ENCODE measurements at regions not wholly inside any gene's neighbourhood (a gene's known extent, or its start where the extent isn't known, plus 50 kb on each side); places are given as distances from the start of the nearest gene placed in this dataset.

- Mint-ChIP-seq H3K27me3 (no peaks in the 10 kb centered on the region), H3K36me3 (no peaks in the 10 kb centered on the region), H3K27ac (no peak overlapping the region), H3K9me3 (no peaks in the 10 kb centered on the region), H3K4me3 (no peak overlapping the region), H3K4me1 (no peaks in the 10 kb centered on the region)
Observed at GRCh38 chr12:28938581-28939235, 210.4 kb upstream of the FAR2 start.

GRCh38 chr12:28939427-28939826 lies 209.7 kb upstream of the FAR2 start:
- H3K9me3 Mint-ChIP-seq = no peaks in the 10 kb centered on the region
- H3K27ac Mint-ChIP-seq = no peak overlapping the region
- no peaks in the 10 kb centered on the region for H3K36me3 Mint-ChIP-seq
- no peak overlapping the region for H3K4me3 Mint-ChIP-seq
- no peaks in the 10 kb centered on the region for H3K4me1 Mint-ChIP-seq
- no peaks in the 10 kb centered on the region for H3K27me3 Mint-ChIP-seq

- Mint-ChIP-seq H3K36me3 (no peaks in the 10 kb centered on the region), H3K4me3 (no peak overlapping the region), H3K27ac (no peak overlapping the region), H3K4me1 (no peaks in the 10 kb centered on the region), H3K9me3 (no peaks in the 10 kb centered on the region), H3K27me3 (no peaks in the 10 kb centered on the region)
Observed at GRCh38 chr12:28941248-28941647, 207.8 kb upstream of the FAR2 start.

- H3K4me3 Mint-ChIP-seq = no peak overlapping the region
- no peaks in the 10 kb centered on the region for H3K36me3 Mint-ChIP-seq
- H3K9me3 Mint-ChIP-seq = no peaks in the 10 kb centered on the region
- no peaks in the 10 kb centered on the region for H3K4me1 Mint-ChIP-seq
- no peak overlapping the region for H3K27ac Mint-ChIP-seq
- H3K27me3 Mint-ChIP-seq = peaks cover 4% of the 10 kb centered on the region
Observed at GRCh38 chr12:28946361-28946760, 202.7 kb upstream of the FAR2 start.

GRCh38 chr12:28948685-28949084 lies 200.4 kb upstream of the FAR2 start:
- Mint-ChIP-seq H3K27me3 (peaks cover 4% of the 10 kb centered on the region), H3K36me3 (no peaks in the 10 kb centered on the region), H3K27ac (no peak overlapping the region), H3K9me3 (no peaks in the 10 kb centered on the region), H3K4me1 (no peaks in the 10 kb centered on the region), H3K4me3 (no peak overlapping the region)

GRCh38 chr12:28949184-28949583 lies 199.9 kb upstream of the FAR2 start:
- H3K9me3 Mint-ChIP-seq = no peaks in the 10 kb centered on the region
- H3K27ac Mint-ChIP-seq = no peak overlapping the region
- H3K4me3 Mint-ChIP-seq = no peak overlapping the region
- peaks cover 4% of the 10 kb centered on the region for H3K27me3 Mint-ChIP-seq
- no peaks in the 10 kb centered on the region for H3K36me3 Mint-ChIP-seq
- no peaks in the 10 kb centered on the region for H3K4me1 Mint-ChIP-seq

- Mint-ChIP-seq H3K36me3 (no peaks in the 10 kb centered on the region), H3K9me3 (no peaks in the 10 kb centered on the region), H3K4me3 (no peak overlapping the region), H3K27ac (no peak overlapping the region), H3K4me1 (no peaks in the 10 kb centered on the region), H3K27me3 (peaks cover 4% of the 10 kb centered on the region)
Observed at GRCh38 chr12:28950049-28950448, 199.0 kb upstream of the FAR2 start.

- Mint-ChIP-seq H3K27me3 (peaks cover 3% of the 10 kb centered on the region), H3K9me3 (no peaks in the 10 kb centered on the region), H3K27ac (no peak overlapping the region), H3K4me3 (no peak overlapping the region), H3K36me3 (no peaks in the 10 kb centered on the region), H3K4me1 (no peaks in the 10 kb centered on the region)
Observed at GRCh38 chr12:28951935-28952334, 197.1 kb upstream of the FAR2 start.

GRCh38 chr12:28954333-28954732 lies 194.7 kb upstream of the FAR2 start:
- H3K27me3 Mint-ChIP-seq = no peaks in the 10 kb centered on the region
- H3K4me1 Mint-ChIP-seq = no peaks in the 10 kb centered on the region
- no peak overlapping the region for H3K27ac Mint-ChIP-seq
- no peaks in the 10 kb centered on the region for H3K9me3 Mint-ChIP-seq
- no peak overlapping the region for H3K4me3 Mint-ChIP-seq
- no peaks in the 10 kb centered on the region for H3K36me3 Mint-ChIP-seq

GRCh38 chr12:28955491-28955890 lies 193.6 kb upstream of the FAR2 start:
- Mint-ChIP-seq H3K27ac (no peak overlapping the region), H3K9me3 (no peaks in the 10 kb centered on the region), H3K4me1 (no peaks in the 10 kb centered on the region), H3K36me3 (no peaks in the 10 kb centered on the region), H3K4me3 (no peak overlapping the region), H3K27me3 (no peaks in the 10 kb centered on the region)

- H3K27me3 Mint-ChIP-seq = no peaks in the 10 kb centered on the region
Observed at GRCh38 chr12:28955931-28956330, 193.1 kb upstream of the FAR2 start.

GRCh38 chr12:28958553-28959195 lies 190.4 kb upstream of the FAR2 start:
- Mint-ChIP-seq H3K27me3 (peaks cover 3% of the 10 kb centered on the region), H3K4me1 (no peaks in the 10 kb centered on the region), H3K36me3 (no peaks in the 10 kb centered on the region), H3K27ac (no peak overlapping the region), H3K9me3 (no peaks in the 10 kb centered on the region), H3K4me3 (no peak overlapping the region)

More at GRCh38 chr12:28955931-28956330, 193.1 kb upstream of the FAR2 start:
- no peak overlapping the region for H3K27ac Mint-ChIP-seq
- no peaks in the 10 kb centered on the region for H3K9me3 Mint-ChIP-seq
- H3K4me3 Mint-ChIP-seq = no peak overlapping the region
- no peaks in the 10 kb centered on the region for H3K36me3 Mint-ChIP-seq
- H3K4me1 Mint-ChIP-seq = no peaks in the 10 kb centered on the region

GRCh38 chr12:28961948-28962384 lies 187.1 kb upstream of the FAR2 start:
- H3K27ac Mint-ChIP-seq = no peak overlapping the region

GRCh38 chr12:28963554-28963953 lies 185.5 kb upstream of the FAR2 start:
- no peaks in the 10 kb centered on the region for H3K36me3 Mint-ChIP-seq
- H3K9me3 Mint-ChIP-seq = no peaks in the 10 kb centered on the region
- H3K4me1 Mint-ChIP-seq = no peaks in the 10 kb centered on the region
- H3K27ac Mint-ChIP-seq = no peak overlapping the region
- no peak overlapping the region for H3K4me3 Mint-ChIP-seq
- H3K27me3 Mint-ChIP-seq = peaks cover 7% of the 10 kb centered on the region

More at GRCh38 chr12:28961948-28962384, 187.1 kb upstream of the FAR2 start:
- peaks cover 7% of the 10 kb centered on the region for H3K27me3 Mint-ChIP-seq
- no peak overlapping the region for H3K4me3 Mint-ChIP-seq
- no peaks in the 10 kb centered on the region for H3K9me3 Mint-ChIP-seq
- no peaks in the 10 kb centered on the region for H3K4me1 Mint-ChIP-seq
- H3K36me3 Mint-ChIP-seq = no peaks in the 10 kb centered on the region

GRCh38 chr12:28966046-28966780 lies 182.9 kb upstream of the FAR2 start:
- no peaks in the 10 kb centered on the region for H3K9me3 Mint-ChIP-seq
- no peak overlapping the region for H3K4me3 Mint-ChIP-seq
- no peaks in the 10 kb centered on the region for H3K36me3 Mint-ChIP-seq
- peaks cover 10% of the 10 kb centered on the region for H3K27me3 Mint-ChIP-seq
- no peak overlapping the region for H3K27ac Mint-ChIP-seq
- H3K4me1 Mint-ChIP-seq = no peaks in the 10 kb centered on the region

GRCh38 chr12:28967426-28967825 lies 181.7 kb upstream of the FAR2 start:
- no peaks in the 10 kb centered on the region for H3K9me3 Mint-ChIP-seq
- no peak overlapping the region for H3K27ac Mint-ChIP-seq
- H3K4me1 Mint-ChIP-seq = no peaks in the 10 kb centered on the region
- no peaks in the 10 kb centered on the region for H3K36me3 Mint-ChIP-seq
- H3K27me3 Mint-ChIP-seq = peaks cover 13% of the 10 kb centered on the region
- no peak overlapping the region for H3K4me3 Mint-ChIP-seq

All from activated naive CD4-positive, alpha-beta T cell treated with anti-CD3 and anti-CD28 coated beads, Interleukin-2, amount 50 U/mL, for 24 hours (primary cell).